ENCODE measurements at regions not wholly inside any gene's neighbourhood (a gene's known extent, or its start where the extent isn't known, plus 50 kb on each side); places are given as distances from the start of the nearest gene placed in this dataset.

GRCh38 chr13:65456150-65456912 lies 1773.8 kb downstream of the PCDH9 start:
- no peak overlapping the region for H3K4me3 ChIP-seq (ENCODE audit: low read length)
- no peaks in the 10 kb centered on the region for H3K9me3 ChIP-seq (ENCODE audit: control insufficient read depth, low read length)
- DNase-seq (no peak), ATAC-seq (no peak)
- H3K4me1 ChIP-seq (ENCODE audit: control insufficient read depth, insufficient read depth, low read length), result no peaks in the 10 kb centered on the region
- no peaks in the 10 kb centered on the region for H3K27me3 ChIP-seq (ENCODE audit: control insufficient read depth, insufficient read depth)
- intact Hi-C loops (cut with DNase I), result no loop called here
- 74% methylated on average over 5 of the region's 5 CpGs for WGBS
- no peak overlapping the region for H3K27ac ChIP-seq (ENCODE audit: low read length)

- 90% methylated on average over 4 of the region's 4 CpGs for WGBS
- Histone ChIP-seq H3K4me3 (ENCODE audit: low read length) (no peak overlapping the region), H3K27me3 (ENCODE audit: control insufficient read depth, insufficient read depth) (no peaks in the 10 kb centered on the region), H3K4me1 (ENCODE audit: control insufficient read depth, insufficient read depth, low read length) (no peaks in the 10 kb centered on the region), H3K27ac (ENCODE audit: low read length) (no peak overlapping the region), H3K9me3 (ENCODE audit: control insufficient read depth, low read length) (no peaks in the 10 kb centered on the region)
- ATAC-seq (no peak), DNase-seq (no peak)
- intact Hi-C loops (cut with DNase I), result no loop called here
Measured at GRCh38 chr13:65454403-65454802, 1775.7 kb downstream of the PCDH9 start.

- no peaks in the 10 kb centered on the region for H3K27me3 ChIP-seq (ENCODE audit: control insufficient read depth, insufficient read depth)
- ATAC-seq, result no peak
- WGBS, result 57% methylated on average over 2 of the region's 2 CpGs
- DNase-seq, result no peak
- no peak overlapping the region for H3K4me3 ChIP-seq (ENCODE audit: low read length)
- no peaks in the 10 kb centered on the region for H3K9me3 ChIP-seq (ENCODE audit: control insufficient read depth, low read length)
- no peaks in the 10 kb centered on the region for H3K4me1 ChIP-seq (ENCODE audit: control insufficient read depth, insufficient read depth, low read length)
- no peak overlapping the region for H3K27ac ChIP-seq (ENCODE audit: low read length)
- intact Hi-C loops (cut with DNase I), result no loop called here
Measured at GRCh38 chr13:65453982-65454381, 1776.2 kb downstream of the PCDH9 start.

- no peak overlapping the region for H3K27ac ChIP-seq (ENCODE audit: low read length)
- no peaks in the 10 kb centered on the region for H3K27me3 ChIP-seq (ENCODE audit: control insufficient read depth, insufficient read depth)
- no peak for DNase-seq
- no peak overlapping the region for H3K4me3 ChIP-seq (ENCODE audit: low read length)
- no peaks in the 10 kb centered on the region for H3K4me1 ChIP-seq (ENCODE audit: control insufficient read depth, insufficient read depth, low read length)
- no peak for ATAC-seq
- peaks cover 9% of the 10 kb centered on the region for H3K9me3 ChIP-seq (ENCODE audit: control insufficient read depth, low read length)
- intact Hi-C loops (cut with DNase I), result no loop called here
Measured at GRCh38 chr13:65445340-65445739, 1784.8 kb downstream of the PCDH9 start.

- no peaks in the 10 kb centered on the region for H3K4me1 ChIP-seq (ENCODE audit: control insufficient read depth, insufficient read depth, low read length)
- H3K4me3 ChIP-seq (ENCODE audit: low read length), result no peak overlapping the region
- WGBS, result 82% methylated on average over 7 of the region's 7 CpGs
- no peak for DNase-seq
- intact Hi-C loops (cut with DNase I), result no loop called here
- no peaks in the 10 kb centered on the region for H3K9me3 ChIP-seq (ENCODE audit: control insufficient read depth, low read length)
- H3K27ac ChIP-seq (ENCODE audit: low read length), result no peak overlapping the region
- no peak for ATAC-seq
- H3K27me3 ChIP-seq (ENCODE audit: control insufficient read depth, insufficient read depth), result no peaks in the 10 kb centered on the region
Measured at GRCh38 chr13:65435590-65435989, 1794.5 kb downstream of the PCDH9 start.

- Histone ChIP-seq H3K4me3 (ENCODE audit: low read length) (no peak overlapping the region), H3K9me3 (ENCODE audit: control insufficient read depth, low read length) (no peaks in the 10 kb centered on the region), H3K27me3 (ENCODE audit: control insufficient read depth, insufficient read depth) (no peaks in the 10 kb centered on the region), H3K4me1 (ENCODE audit: control insufficient read depth, insufficient read depth, low read length) (no peaks in the 10 kb centered on the region), H3K27ac (ENCODE audit: low read length) (no peak overlapping the region)
- no peak for ATAC-seq
- WGBS, result 56% methylated on average over 1 of the region's 1 CpG
- intact Hi-C loops (cut with DNase I), result no loop called here
- DNase-seq, result no peak
Measured at GRCh38 chr13:65417953-65418352, 1812.2 kb downstream of the PCDH9 start.

GRCh38 chr13:65416784-65417183 lies 1813.4 kb downstream of the PCDH9 start:
- DNase-seq (no peak), ATAC-seq (no peak)
- 68% methylated on average over 1 of the region's 1 CpG for WGBS
- no peaks in the 10 kb centered on the region for H3K4me1 ChIP-seq (ENCODE audit: control insufficient read depth, insufficient read depth, low read length)
- no peak overlapping the region for H3K4me3 ChIP-seq (ENCODE audit: low read length)
- no peaks in the 10 kb centered on the region for H3K27me3 ChIP-seq (ENCODE audit: control insufficient read depth, insufficient read depth)
- H3K27ac ChIP-seq (ENCODE audit: low read length), result no peak overlapping the region
- H3K9me3 ChIP-seq (ENCODE audit: control insufficient read depth, low read length), result no peaks in the 10 kb centered on the region
- intact Hi-C loops (cut with DNase I), result no loop called here

GRCh38 chr13:65414187-65414586 lies 1815.9 kb downstream of the PCDH9 start:
- Histone ChIP-seq H3K4me3 (ENCODE audit: low read length) (no peak overlapping the region), H3K27me3 (ENCODE audit: control insufficient read depth, insufficient read depth) (no peaks in the 10 kb centered on the region), H3K4me1 (ENCODE audit: control insufficient read depth, insufficient read depth, low read length) (no peaks in the 10 kb centered on the region), H3K27ac (ENCODE audit: low read length) (no peak overlapping the region), H3K9me3 (ENCODE audit: control insufficient read depth, low read length) (no peaks in the 10 kb centered on the region)
- intact Hi-C loops (cut with DNase I), result no loop called here
- ATAC-seq, result no peak
- 70% methylated on average over 2 of the region's 2 CpGs for WGBS
- DNase-seq, result no peak

- ATAC-seq (no peak), DNase-seq (no peak)
- Histone ChIP-seq H3K9me3 (ENCODE audit: control insufficient read depth, low read length) (no peaks in the 10 kb centered on the region), H3K4me3 (ENCODE audit: low read length) (no peak overlapping the region), H3K4me1 (ENCODE audit: control insufficient read depth, insufficient read depth, low read length) (no peaks in the 10 kb centered on the region), H3K27me3 (ENCODE audit: control insufficient read depth, insufficient read depth) (no peaks in the 10 kb centered on the region), H3K27ac (ENCODE audit: low read length) (no peak overlapping the region)
- WGBS, result 78% methylated on average over 2 of the region's 2 CpGs
- intact Hi-C loops (cut with DNase I), result no loop called here
Measured at GRCh38 chr13:65411521-65411920, 1818.6 kb downstream of the PCDH9 start.

GRCh38 chr13:65410791-65411190 lies 1819.3 kb downstream of the PCDH9 start:
- no peaks in the 10 kb centered on the region for H3K27me3 ChIP-seq (ENCODE audit: control insufficient read depth, insufficient read depth)
- ATAC-seq (no peak), DNase-seq (no peak)
- no peaks in the 10 kb centered on the region for H3K4me1 ChIP-seq (ENCODE audit: control insufficient read depth, insufficient read depth, low read length)
- no peak overlapping the region for H3K27ac ChIP-seq (ENCODE audit: low read length)
- H3K9me3 ChIP-seq (ENCODE audit: control insufficient read depth, low read length), result no peaks in the 10 kb centered on the region
- 92% methylated on average over 3 of the region's 3 CpGs for WGBS
- H3K4me3 ChIP-seq (ENCODE audit: low read length), result no peak overlapping the region
- intact Hi-C loops (cut with DNase I), result no loop called here

- no peaks in the 10 kb centered on the region for H3K27me3 ChIP-seq (ENCODE audit: control insufficient read depth, insufficient read depth)
- ATAC-seq (no peak), DNase-seq (no peak)
- H3K9me3 ChIP-seq (ENCODE audit: control insufficient read depth, low read length), result no peaks in the 10 kb centered on the region
- intact Hi-C loops (cut with DNase I), result no loop called here
- H3K27ac ChIP-seq (ENCODE audit: low read length), result no peak overlapping the region
- H3K4me3 ChIP-seq (ENCODE audit: low read length), result no peak overlapping the region
- no peaks in the 10 kb centered on the region for H3K4me1 ChIP-seq (ENCODE audit: control insufficient read depth, insufficient read depth, low read length)
Measured at GRCh38 chr13:65401315-65401714, 1828.8 kb downstream of the PCDH9 start.

- intact Hi-C loops (cut with DNase I), result no loop called here
- no peaks in the 10 kb centered on the region for H3K9me3 ChIP-seq (ENCODE audit: control insufficient read depth, low read length)
- no peak overlapping the region for H3K27ac ChIP-seq (ENCODE audit: low read length)
- DNase-seq (no peak), ATAC-seq (no peak)
- H3K4me3 ChIP-seq (ENCODE audit: low read length), result no peak overlapping the region
- 73% methylated on average over 2 of the region's 2 CpGs for WGBS
- H3K4me1 ChIP-seq (ENCODE audit: control insufficient read depth, insufficient read depth, low read length), result no peaks in the 10 kb centered on the region
- no peaks in the 10 kb centered on the region for H3K27me3 ChIP-seq (ENCODE audit: control insufficient read depth, insufficient read depth)
Measured at GRCh38 chr13:65400702-65401101, 1829.4 kb downstream of the PCDH9 start.
